ENCODE measurements at regions not wholly inside any gene's neighbourhood (a gene's known extent, or its start where the extent isn't known, plus 50 kb on each side); places are given as distances from the start of the nearest gene placed in this dataset.

GRCh38 chr21:15203740-15204139 is 138.9 kb upstream of the NRIP1 start:
- H3K4me1 ChIP-seq (ENCODE audit: control insufficient read depth, insufficient read depth, low read length): no peaks in the 10 kb centered on the region
- no peaks in the 10 kb centered on the region for H3K9me3 ChIP-seq (ENCODE audit: control insufficient read depth in 2 of 2, low read length in 2 of 2)
- no peak overlapping the region for H3K27ac ChIP-seq (ENCODE audit: low read length)
- no peak overlapping the region for H3K4me3 ChIP-seq (ENCODE audit: low read length in 2 of 2)
- H3K9ac ChIP-seq (ENCODE audit: low read length in 2 of 2): no peak overlapping the region
- H3K36me3 ChIP-seq (ENCODE audit: control insufficient read depth in 2 of 2, insufficient read depth in 2 of 2, low read length in 2 of 2): no peaks in the 10 kb centered on the region
- H3K27me3 ChIP-seq (ENCODE audit: control insufficient read depth in 1 of 2, insufficient read depth in 2 of 2, low read length in 2 of 2): no peaks in the 10 kb centered on the region

- no peaks in the 10 kb centered on the region for H3K27me3 ChIP-seq (ENCODE audit: control insufficient read depth in 1 of 2, insufficient read depth in 2 of 2, low read length in 2 of 2)
- H3K27ac ChIP-seq (ENCODE audit: low read length): no peak overlapping the region
- no peaks in the 10 kb centered on the region for H3K9me3 ChIP-seq (ENCODE audit: control insufficient read depth in 2 of 2, low read length in 2 of 2)
- no peak overlapping the region for H3K9ac ChIP-seq (ENCODE audit: low read length in 2 of 2)
- H3K36me3 ChIP-seq (ENCODE audit: control insufficient read depth in 2 of 2, insufficient read depth in 2 of 2, low read length in 2 of 2): no peaks in the 10 kb centered on the region
- no peak overlapping the region for H3K4me3 ChIP-seq (ENCODE audit: low read length in 2 of 2)
- H3K4me1 ChIP-seq (ENCODE audit: control insufficient read depth, insufficient read depth, low read length): no peaks in the 10 kb centered on the region
These were observed 139.6 kb upstream of the NRIP1 start for GRCh38 chr21:15204140-15204969.

DNA sequence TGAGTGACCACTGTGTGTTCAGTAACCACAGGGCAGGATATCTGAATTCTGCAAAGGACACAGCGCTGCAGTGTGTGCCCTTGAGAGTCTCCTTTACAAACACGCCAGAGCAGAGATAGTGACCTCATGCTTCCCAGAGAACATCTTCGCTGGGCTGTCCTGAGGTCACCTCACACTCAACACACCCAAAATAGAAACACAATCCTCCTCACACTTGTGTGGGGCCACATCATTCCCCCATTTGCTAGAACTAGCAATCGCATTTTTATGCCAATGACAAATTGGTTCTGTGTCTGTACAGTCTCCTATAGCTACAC is 140.1 kb upstream of the NRIP1 start:
- no peak overlapping the region for H3K27ac ChIP-seq (ENCODE audit: low read length)
- no peaks in the 10 kb centered on the region for H3K27me3 ChIP-seq (ENCODE audit: control insufficient read depth in 1 of 2, insufficient read depth in 2 of 2, low read length in 2 of 2)
- no peak overlapping the region for H3K4me3 ChIP-seq (ENCODE audit: low read length in 2 of 2)
- no peaks in the 10 kb centered on the region for H3K36me3 ChIP-seq (ENCODE audit: control insufficient read depth in 2 of 2, insufficient read depth in 2 of 2, low read length in 2 of 2)
- no peaks in the 10 kb centered on the region for H3K9me3 ChIP-seq (ENCODE audit: control insufficient read depth in 2 of 2, low read length in 2 of 2)
- H3K9ac ChIP-seq (ENCODE audit: low read length in 2 of 2): no peak overlapping the region
- no peaks in the 10 kb centered on the region for H3K4me1 ChIP-seq (ENCODE audit: control insufficient read depth, insufficient read depth, low read length)

- no peaks in the 10 kb centered on the region for H3K9me3 ChIP-seq (ENCODE audit: control insufficient read depth in 2 of 2, low read length in 2 of 2)
- H3K27ac ChIP-seq (ENCODE audit: low read length): no peak overlapping the region
- no peaks in the 10 kb centered on the region for H3K36me3 ChIP-seq (ENCODE audit: control insufficient read depth in 2 of 2, insufficient read depth in 2 of 2, low read length in 2 of 2)
- H3K27me3 ChIP-seq (ENCODE audit: control insufficient read depth in 1 of 2, insufficient read depth in 2 of 2, low read length in 2 of 2): no peaks in the 10 kb centered on the region
- H3K4me1 ChIP-seq (ENCODE audit: control insufficient read depth, insufficient read depth, low read length): no peaks in the 10 kb centered on the region
- no peak overlapping the region for H3K4me3 ChIP-seq (ENCODE audit: low read length in 2 of 2)
- H3K9ac ChIP-seq (ENCODE audit: low read length in 2 of 2): no peak overlapping the region
These were observed 141.7 kb upstream of the NRIP1 start for GRCh38 chr21:15206514-15206913.

DNA sequence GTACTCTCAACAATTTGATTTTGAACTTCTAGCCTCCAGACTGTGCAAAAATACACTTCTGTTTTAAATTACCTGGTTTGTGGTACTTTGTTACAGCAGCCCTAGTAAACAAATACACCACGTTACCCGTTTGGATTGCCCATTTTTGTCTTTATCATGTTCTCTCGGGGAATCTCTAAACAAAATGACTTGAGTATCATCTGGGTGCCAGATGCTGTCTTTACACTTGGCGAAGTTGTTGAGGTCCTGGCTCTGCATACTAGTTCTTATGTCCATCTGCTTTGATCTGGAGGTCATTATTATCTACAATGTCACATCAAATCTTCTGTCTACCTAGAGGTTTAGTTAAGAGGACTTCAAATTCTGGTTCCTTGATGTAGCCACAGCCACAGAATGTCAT is 142.4 kb upstream of the NRIP1 start:
- Histone ChIP-seq H3K36me3 (ENCODE audit: control insufficient read depth in 2 of 2, insufficient read depth in 2 of 2, low read length in 2 of 2) (no peaks in the 10 kb centered on the region), H3K9ac (ENCODE audit: low read length in 2 of 2) (no peak overlapping the region), H3K27me3 (ENCODE audit: control insufficient read depth in 1 of 2, insufficient read depth in 2 of 2, low read length in 2 of 2) (no peaks in the 10 kb centered on the region), H3K4me1 (ENCODE audit: control insufficient read depth, insufficient read depth, low read length) (no peaks in the 10 kb centered on the region), H3K4me3 (ENCODE audit: low read length in 2 of 2) (no peak overlapping the region), H3K9me3 (ENCODE audit: control insufficient read depth in 2 of 2, low read length in 2 of 2) (no peaks in the 10 kb centered on the region), H3K27ac (ENCODE audit: low read length) (no peak overlapping the region)

- no peaks in the 10 kb centered on the region for H3K27me3 ChIP-seq (ENCODE audit: control insufficient read depth in 1 of 2, insufficient read depth in 2 of 2, low read length in 2 of 2)
- H3K4me1 ChIP-seq (ENCODE audit: control insufficient read depth, insufficient read depth, low read length): no peaks in the 10 kb centered on the region
- no peak overlapping the region for H3K9ac ChIP-seq (ENCODE audit: low read length in 2 of 2)
- no peak overlapping the region for H3K4me3 ChIP-seq (ENCODE audit: low read length in 2 of 2)
- no peaks in the 10 kb centered on the region for H3K36me3 ChIP-seq (ENCODE audit: control insufficient read depth in 2 of 2, insufficient read depth in 2 of 2, low read length in 2 of 2)
- no peak overlapping the region for H3K27ac ChIP-seq (ENCODE audit: low read length)
- H3K9me3 ChIP-seq (ENCODE audit: control insufficient read depth in 2 of 2, low read length in 2 of 2): no peaks in the 10 kb centered on the region
These were observed 143.0 kb upstream of the NRIP1 start for GRCh38 chr21:15207635-15208370.

DNA sequence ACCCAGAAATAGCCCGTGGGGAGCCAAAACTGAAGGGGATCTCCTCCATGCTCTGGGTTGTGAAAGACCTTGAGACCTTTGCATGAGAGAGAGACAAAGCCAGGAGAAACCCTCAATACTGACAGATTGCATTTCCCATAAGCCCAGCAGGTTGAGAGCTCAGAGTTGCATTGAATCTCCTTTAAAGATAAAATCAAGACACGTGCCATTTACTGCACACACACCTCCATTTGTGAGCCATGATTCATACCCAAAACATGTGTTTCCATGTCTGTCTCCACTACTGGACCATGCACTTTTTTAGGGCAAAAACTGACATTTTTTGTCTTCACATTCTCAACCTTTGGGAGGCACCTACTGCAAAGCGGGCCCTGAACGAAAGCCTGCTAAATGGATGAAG is 144.0 kb upstream of the NRIP1 start:
- no peaks in the 10 kb centered on the region for H3K9me3 ChIP-seq (ENCODE audit: control insufficient read depth in 2 of 2, low read length in 2 of 2)
- H3K4me3 ChIP-seq (ENCODE audit: low read length in 2 of 2): no peak overlapping the region
- no peaks in the 10 kb centered on the region for H3K4me1 ChIP-seq (ENCODE audit: control insufficient read depth, insufficient read depth, low read length)
- H3K36me3 ChIP-seq (ENCODE audit: control insufficient read depth in 2 of 2, insufficient read depth in 2 of 2, low read length in 2 of 2): no peaks in the 10 kb centered on the region
- no peak overlapping the region for H3K9ac ChIP-seq (ENCODE audit: low read length in 2 of 2)
- H3K27ac ChIP-seq (ENCODE audit: low read length): no peak overlapping the region
- no peaks in the 10 kb centered on the region for H3K27me3 ChIP-seq (ENCODE audit: control insufficient read depth in 1 of 2, insufficient read depth in 2 of 2, low read length in 2 of 2)

GRCh38 chr21:15209224-15209623 is 144.4 kb upstream of the NRIP1 start:
- Histone ChIP-seq H3K4me1 (ENCODE audit: control insufficient read depth, insufficient read depth, low read length) (no peaks in the 10 kb centered on the region), H3K27me3 (ENCODE audit: control insufficient read depth in 1 of 2, insufficient read depth in 2 of 2, low read length in 2 of 2) (no peaks in the 10 kb centered on the region), H3K9ac (ENCODE audit: low read length in 2 of 2) (no peak overlapping the region), H3K36me3 (ENCODE audit: control insufficient read depth in 2 of 2, insufficient read depth in 2 of 2, low read length in 2 of 2) (no peaks in the 10 kb centered on the region), H3K27ac (ENCODE audit: low read length) (no peak overlapping the region), H3K4me3 (ENCODE audit: low read length in 2 of 2) (no peak overlapping the region), H3K9me3 (ENCODE audit: control insufficient read depth in 2 of 2, low read length in 2 of 2) (no peaks in the 10 kb centered on the region)

GRCh38 chr21:15210235-15210678 is 145.5 kb upstream of the NRIP1 start:
- Histone ChIP-seq H3K9ac (ENCODE audit: low read length in 2 of 2) (no peak overlapping the region), H3K27me3 (ENCODE audit: control insufficient read depth in 1 of 2, insufficient read depth in 2 of 2, low read length in 2 of 2) (no peaks in the 10 kb centered on the region), H3K4me3 (ENCODE audit: low read length in 2 of 2) (no peak overlapping the region), H3K27ac (ENCODE audit: low read length) (no peak overlapping the region), H3K9me3 (ENCODE audit: control insufficient read depth in 2 of 2, low read length in 2 of 2) (no peaks in the 10 kb centered on the region), H3K4me1 (ENCODE audit: control insufficient read depth, insufficient read depth, low read length) (no peaks in the 10 kb centered on the region), H3K36me3 (ENCODE audit: control insufficient read depth in 2 of 2, insufficient read depth in 2 of 2, low read length in 2 of 2) (no peaks in the 10 kb centered on the region)

DNA sequence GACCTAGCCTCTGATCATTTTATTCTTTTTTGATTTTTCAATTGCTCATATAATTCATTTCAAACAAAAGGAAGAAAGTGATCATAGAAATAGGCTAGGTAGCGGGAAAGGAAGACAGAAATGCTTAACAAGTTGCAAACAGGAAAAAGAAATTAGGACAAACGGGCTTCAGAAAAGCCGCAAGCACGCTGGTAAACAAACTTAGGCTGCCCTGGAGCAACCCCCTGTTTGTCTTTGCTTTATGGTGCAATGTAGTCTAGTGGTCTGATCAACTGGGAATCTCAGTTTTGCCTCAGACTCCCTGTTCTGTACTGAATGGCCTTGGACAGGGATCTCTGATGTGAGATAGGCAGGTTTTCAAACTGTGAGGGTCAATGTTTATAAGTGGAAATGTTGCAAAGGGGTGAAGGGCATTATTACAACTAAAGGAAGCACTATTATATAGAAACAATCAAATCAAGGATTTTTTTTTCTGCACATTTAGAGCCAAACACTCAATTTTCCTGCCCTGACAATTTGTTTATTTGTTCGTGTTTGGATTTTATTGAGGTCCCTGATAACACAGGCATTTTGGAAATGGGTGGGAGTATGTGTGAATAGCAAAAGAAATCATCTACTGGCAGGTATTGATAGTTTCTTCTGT is 146.8 kb upstream of the NRIP1 start:
- Histone ChIP-seq H3K9me3 (ENCODE audit: control insufficient read depth in 2 of 2, low read length in 2 of 2) (no peaks in the 10 kb centered on the region), H3K27ac (ENCODE audit: low read length) (no peak overlapping the region), H3K9ac (ENCODE audit: low read length in 2 of 2) (no peak overlapping the region), H3K27me3 (ENCODE audit: control insufficient read depth in 1 of 2, insufficient read depth in 2 of 2, low read length in 2 of 2) (no peaks in the 10 kb centered on the region), H3K36me3 (ENCODE audit: control insufficient read depth in 2 of 2, insufficient read depth in 2 of 2, low read length in 2 of 2) (no peaks in the 10 kb centered on the region), H3K4me1 (ENCODE audit: control insufficient read depth, insufficient read depth, low read length) (no peaks in the 10 kb centered on the region), H3K4me3 (ENCODE audit: low read length in 2 of 2) (no peak overlapping the region)

DNA sequence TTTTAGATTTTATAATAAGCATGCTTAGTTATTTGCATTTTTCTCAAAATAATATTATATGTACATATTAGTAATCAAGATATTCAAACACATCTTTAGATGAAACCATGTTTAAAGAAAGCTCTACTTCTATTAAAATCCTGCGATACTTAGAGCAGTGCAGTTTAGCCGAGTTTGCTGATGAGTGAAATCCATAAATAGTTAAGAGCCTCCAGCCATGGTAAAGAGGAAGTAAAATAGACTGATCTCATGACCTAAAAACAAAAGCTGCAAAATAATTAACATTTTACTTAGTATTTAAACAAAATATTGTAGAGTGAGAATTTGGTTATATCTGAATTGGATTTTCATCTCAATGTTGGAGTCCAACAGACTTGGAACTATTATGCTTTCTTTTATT is 147.4 kb upstream of the NRIP1 start:
- H3K27ac ChIP-seq (ENCODE audit: low read length): no peak overlapping the region
- H3K36me3 ChIP-seq (ENCODE audit: control insufficient read depth in 2 of 2, insufficient read depth in 2 of 2, low read length in 2 of 2): no peaks in the 10 kb centered on the region
- no peaks in the 10 kb centered on the region for H3K27me3 ChIP-seq (ENCODE audit: control insufficient read depth in 1 of 2, insufficient read depth in 2 of 2, low read length in 2 of 2)
- H3K4me1 ChIP-seq (ENCODE audit: control insufficient read depth, insufficient read depth, low read length): no peaks in the 10 kb centered on the region
- H3K9me3 ChIP-seq (ENCODE audit: control insufficient read depth in 2 of 2, low read length in 2 of 2): no peaks in the 10 kb centered on the region
- no peak overlapping the region for H3K9ac ChIP-seq (ENCODE audit: low read length in 2 of 2)
- H3K4me3 ChIP-seq (ENCODE audit: low read length in 2 of 2): no peak overlapping the region
